ENCODE measurements at regions not wholly inside any gene's neighbourhood (a gene's known extent, or its start where the extent isn't known, plus 50 kb on each side); places are given as distances from the start of the nearest gene placed in this dataset.

- no peak for DNase-seq
Observed at GRCh38 chr12:60257063-60257462, 661.2 kb downstream of the SLC16A7 start.

GRCh38 chr12:60259225-60259624 is 663.4 kb downstream of the SLC16A7 start:
- DNase-seq: no peak

- no peak for DNase-seq
Observed at GRCh38 chr12:60262378-60262777, 666.5 kb downstream of the SLC16A7 start.

- no peak for DNase-seq
Observed at GRCh38 chr12:60263161-60263560, 667.3 kb downstream of the SLC16A7 start.

GRCh38 chr12:60263836-60264493 is 668.1 kb downstream of the SLC16A7 start:
- DNase-seq: no peak

GRCh38 chr12:60265741-60266140 is 669.9 kb downstream of the SLC16A7 start:
- no peak for DNase-seq

- DNase-seq: no peak
Observed at GRCh38 chr12:60266381-60266852, 670.6 kb downstream of the SLC16A7 start.

- no peak for DNase-seq
Observed at GRCh38 chr12:60269611-60270269, 673.9 kb downstream of the SLC16A7 start.

GRCh38 chr12:60271816-60272215 is 676.0 kb downstream of the SLC16A7 start:
- DNase-seq: no peak

GRCh38 chr12:60278209-60278608 is 682.4 kb downstream of the SLC16A7 start:
- no peak for DNase-seq

- no peak for DNase-seq
Observed at GRCh38 chr12:60279221-60279620, 683.4 kb downstream of the SLC16A7 start.

GRCh38 chr12:60281522-60281921 is 685.7 kb downstream of the SLC16A7 start:
- no peak for DNase-seq

GRCh38 chr12:60290532-60290931 is 694.7 kb downstream of the SLC16A7 start:
- DNase-seq: no peak

GRCh38 chr12:60308366-60308991 is 712.6 kb downstream of the SLC16A7 start:
- no peak for DNase-seq

GRCh38 chr12:60311940-60312339 is 716.1 kb downstream of the SLC16A7 start:
- no peak for DNase-seq

GRCh38 chr12:60317361-60317760 is 721.5 kb downstream of the SLC16A7 start:
- DNase-seq: no peak

GRCh38 chr12:60324746-60325145 is 728.9 kb downstream of the SLC16A7 start:
- no peak for DNase-seq

- no peak for DNase-seq
Observed at GRCh38 chr12:60333461-60333860, 737.6 kb downstream of the SLC16A7 start.

GRCh38 chr12:60335745-60336144 is 739.9 kb downstream of the SLC16A7 start:
- no peak for DNase-seq

- DNase-seq: no peak
Observed at GRCh38 chr12:60337839-60338549, 742.2 kb downstream of the SLC16A7 start.

- no peak for DNase-seq
Observed at GRCh38 chr12:60345442-60345841, 749.6 kb downstream of the SLC16A7 start.

- no peak for DNase-seq
Observed at GRCh38 chr12:60349232-60349978, 753.6 kb downstream of the SLC16A7 start.

- no peak for DNase-seq
Observed at GRCh38 chr12:60387356-60387755, 791.5 kb downstream of the SLC16A7 start.
